ENCODE measurements at regions not wholly inside any gene's neighbourhood (a gene's known extent, or its start where the extent isn't known, plus 50 kb on each side); places are given as distances from the start of the nearest gene placed in this dataset.
"Not testable (repeated sequence)": the region's sequence is repeated elsewhere in the genome, so short reads cannot be mapped to it uniquely, and the experiment has no call there.

GRCh38 chr16:16448423-16448822 lies 69.5 kb downstream of the NPIPA7 start:
- not testable (repeated sequence) for H3K27me3 ChIP-seq

DNA sequence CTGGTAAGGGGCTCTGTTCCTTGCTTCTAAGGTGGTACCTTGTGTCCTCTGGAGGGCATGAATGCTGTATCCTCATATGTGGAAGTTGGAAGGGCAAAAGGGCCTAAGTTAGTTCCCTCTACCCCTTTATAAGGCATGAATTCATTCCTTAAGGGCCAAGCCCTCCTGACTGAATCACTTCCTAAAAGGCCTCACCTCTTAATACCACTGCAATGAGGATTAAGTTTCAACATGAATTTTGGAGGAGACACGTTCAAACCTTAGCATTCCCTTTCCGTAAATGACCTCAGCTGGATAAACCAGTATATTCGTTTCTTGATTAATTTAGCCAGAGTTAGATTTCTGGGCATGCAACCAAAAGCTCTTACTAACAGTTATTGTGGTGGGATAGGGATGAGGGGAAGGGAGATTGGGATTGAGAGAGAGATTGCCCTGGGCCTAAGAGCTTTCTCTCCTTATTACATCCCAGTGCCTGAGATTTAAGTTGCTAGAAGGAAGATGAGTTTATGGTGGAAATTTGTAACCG lies 70.8 kb downstream of the NPIPA7 start:
- H3K27ac ChIP-seq, result not testable (repeated sequence)

More at GRCh38 chr16:16448423-16448822, 69.5 kb downstream of the NPIPA7 start:
- H3K27ac ChIP-seq; H3K9me3 ChIP-seq; ATAC-seq; DNase-seq; H3K4me3 ChIP-seq; H3K4me1 ChIP-seq; H3K36me3 ChIP-seq; intact Hi-C loops (cut with DNase I): not testable (repeated sequence)

GRCh38 chr16:16451721-16452410 lies 72.9 kb downstream of the NPIPA7 start:
- H3K9me3 ChIP-seq; H3K27me3 ChIP-seq; H3K4me3 ChIP-seq; ATAC-seq; H3K27ac ChIP-seq; DNase-seq; H3K4me1 ChIP-seq; H3K36me3 ChIP-seq; intact Hi-C loops (cut with DNase I): not testable (repeated sequence)

More for the DNA sequence above, 70.8 kb downstream of the NPIPA7 start:
- H3K9me3 ChIP-seq; ATAC-seq; H3K4me1 ChIP-seq; H3K36me3 ChIP-seq; DNase-seq; intact Hi-C loops (cut with DNase I); H3K27me3 ChIP-seq; H3K4me3 ChIP-seq: not testable (repeated sequence)

- H3K9me3 ChIP-seq; H3K27me3 ChIP-seq; H3K4me3 ChIP-seq; H3K4me1 ChIP-seq; DNase-seq; H3K27ac ChIP-seq; H3K36me3 ChIP-seq; intact Hi-C loops (cut with DNase I); ATAC-seq: not testable (repeated sequence)
These were observed 79.6 kb downstream of the NPIPA7 start for GRCh38 chr16:16458579-16458978.

DNA sequence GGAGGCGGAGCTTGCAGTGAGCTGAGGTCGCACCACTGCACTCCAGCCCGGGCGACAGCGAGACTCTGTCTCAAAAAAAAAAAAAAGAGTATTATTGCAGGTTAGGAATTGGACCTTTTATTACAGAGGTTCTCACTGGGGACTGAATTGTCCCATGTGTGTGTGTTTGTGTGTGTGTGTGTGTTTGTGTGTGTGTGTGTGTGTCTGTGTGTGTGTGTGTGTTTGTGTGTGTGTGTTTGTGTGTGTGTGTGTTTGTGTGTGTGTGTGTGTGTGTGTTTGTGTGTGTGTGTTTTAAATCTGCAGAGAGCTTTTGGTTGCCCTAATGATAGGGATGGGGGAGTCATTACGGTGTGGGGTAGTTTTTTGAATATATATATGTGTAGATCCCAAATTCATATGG lies 84.9 kb downstream of the NPIPA7 start:
- H3K9me3 ChIP-seq; intact Hi-C loops (cut with DNase I); H3K4me1 ChIP-seq: not testable (repeated sequence)

GRCh38 chr16:16488919-16489318 lies 110.0 kb downstream of the NPIPA7 start:
- H3K4me3 ChIP-seq; H3K27ac ChIP-seq; H3K27me3 ChIP-seq; ATAC-seq; H3K4me1 ChIP-seq; DNase-seq; H3K9me3 ChIP-seq; intact Hi-C loops (cut with DNase I); H3K36me3 ChIP-seq: not testable (repeated sequence)

More for the DNA sequence above, 84.9 kb downstream of the NPIPA7 start:
- not testable (repeated sequence) for DNase-seq, ATAC-seq, H3K27me3 ChIP-seq, H3K4me3 ChIP-seq, H3K27ac ChIP-seq, H3K36me3 ChIP-seq

- H3K9me3 ChIP-seq; DNase-seq; intact Hi-C loops (cut with DNase I); H3K27ac ChIP-seq; H3K4me3 ChIP-seq; H3K4me1 ChIP-seq; H3K36me3 ChIP-seq; H3K27me3 ChIP-seq; ATAC-seq: not testable (repeated sequence)
These were observed 110.5 kb downstream of the NPIPA7 start for GRCh38 chr16:16489466-16489865.

- not testable (repeated sequence) for ATAC-seq
These were observed 115.2 kb downstream of the NPIPA7 start for GRCh38 chr16:16494114-16494513.

DNA sequence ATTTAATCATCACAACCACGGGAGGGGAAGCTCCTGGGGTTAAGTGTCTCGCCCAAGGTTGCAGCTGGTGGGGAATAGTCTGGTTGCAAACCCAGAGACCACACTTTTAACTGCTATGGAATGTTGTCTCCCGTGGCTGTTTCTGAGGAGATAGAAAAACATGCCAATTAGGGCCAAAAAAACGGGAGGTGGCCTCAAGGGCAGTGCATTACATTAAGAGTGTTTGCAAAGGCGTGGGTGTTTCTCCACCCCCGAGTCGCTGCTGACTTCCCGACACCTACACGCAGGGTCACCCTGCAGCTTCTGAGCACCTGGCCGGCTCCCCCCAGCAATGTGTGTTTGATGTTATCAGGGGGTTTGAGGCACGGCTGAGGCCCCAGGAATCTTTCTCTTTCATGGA lies 116.1 kb downstream of the NPIPA7 start:
- intact Hi-C loops (cut with DNase I); H3K4me1 ChIP-seq; H3K36me3 ChIP-seq; DNase-seq; H3K9me3 ChIP-seq; H3K27ac ChIP-seq; H3K27me3 ChIP-seq; H3K4me3 ChIP-seq; ATAC-seq: not testable (repeated sequence)

More at GRCh38 chr16:16494114-16494513, 115.2 kb downstream of the NPIPA7 start:
- H3K36me3 ChIP-seq; DNase-seq; H3K9me3 ChIP-seq; H3K4me1 ChIP-seq; intact Hi-C loops (cut with DNase I); H3K27ac ChIP-seq; H3K4me3 ChIP-seq; H3K27me3 ChIP-seq: not testable (repeated sequence)

DNA sequence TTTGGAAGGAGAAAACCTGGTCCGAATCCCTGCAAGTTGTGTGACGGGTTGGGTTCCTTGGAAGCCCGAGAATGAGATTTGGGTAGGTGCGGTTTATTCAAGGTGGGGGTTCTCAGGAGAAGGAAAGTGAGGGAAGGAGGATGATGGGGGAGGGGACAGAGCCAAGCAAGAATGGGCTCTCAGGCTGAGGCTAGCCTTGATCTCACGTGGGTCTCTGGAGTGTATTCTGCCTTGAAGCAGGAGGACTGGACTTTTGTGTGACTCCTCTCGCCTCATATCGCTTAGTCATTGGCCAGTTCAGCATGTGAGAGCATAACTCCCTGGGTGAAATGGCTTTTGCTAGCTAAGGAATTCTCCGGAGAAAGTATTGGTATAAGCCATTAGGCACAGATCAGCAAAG lies 120.9 kb downstream of the NPIPA7 start:
- ATAC-seq; H3K4me3 ChIP-seq; H3K9me3 ChIP-seq; DNase-seq; intact Hi-C loops (cut with DNase I); H3K4me1 ChIP-seq; H3K27me3 ChIP-seq; H3K27ac ChIP-seq; H3K36me3 ChIP-seq: not testable (repeated sequence)

DNA sequence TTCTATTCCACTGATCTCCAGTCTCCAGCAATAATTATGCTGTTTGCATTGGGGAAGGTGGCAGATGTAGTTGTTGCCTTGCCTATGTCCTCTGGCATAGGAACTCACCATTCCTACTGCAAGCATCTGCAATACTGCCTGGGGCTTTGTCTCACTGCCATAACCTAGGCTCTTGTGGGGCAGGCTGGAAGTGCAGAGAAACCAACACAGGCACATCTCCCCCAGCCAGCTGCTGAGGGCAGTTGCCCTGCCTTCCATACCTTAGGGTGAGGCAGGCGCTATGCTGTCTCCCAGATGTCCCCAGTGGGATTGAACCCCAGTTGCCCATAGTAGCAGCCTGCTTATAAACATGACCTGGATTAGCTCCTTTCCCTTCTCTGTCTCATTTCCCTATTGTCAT lies 128.1 kb downstream of the NPIPA7 start:
- H3K4me3 ChIP-seq; H3K9me3 ChIP-seq; H3K36me3 ChIP-seq; H3K27ac ChIP-seq; H3K27me3 ChIP-seq; DNase-seq; intact Hi-C loops (cut with DNase I); ATAC-seq; H3K4me1 ChIP-seq: not testable (repeated sequence)

DNA sequence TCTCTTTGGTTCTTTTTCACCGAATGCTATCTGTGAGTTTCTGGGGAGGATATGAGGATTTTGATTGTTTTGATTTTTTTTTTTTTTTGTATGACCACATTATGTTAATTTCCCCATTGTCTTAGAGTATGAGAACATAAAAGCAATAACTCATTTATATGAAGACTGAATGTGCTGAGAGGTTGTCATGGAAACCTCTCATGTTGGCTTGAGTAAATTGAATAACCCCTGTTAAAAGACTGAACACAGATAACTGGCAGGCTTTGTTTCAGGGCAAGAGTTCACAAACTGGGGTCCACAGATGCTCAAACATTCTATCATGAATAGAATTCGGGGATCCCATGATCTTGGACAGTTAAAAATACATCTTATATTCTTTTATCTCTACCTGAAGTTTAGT lies 129.4 kb downstream of the NPIPA7 start:
- not testable (repeated sequence) for ATAC-seq

DNA sequence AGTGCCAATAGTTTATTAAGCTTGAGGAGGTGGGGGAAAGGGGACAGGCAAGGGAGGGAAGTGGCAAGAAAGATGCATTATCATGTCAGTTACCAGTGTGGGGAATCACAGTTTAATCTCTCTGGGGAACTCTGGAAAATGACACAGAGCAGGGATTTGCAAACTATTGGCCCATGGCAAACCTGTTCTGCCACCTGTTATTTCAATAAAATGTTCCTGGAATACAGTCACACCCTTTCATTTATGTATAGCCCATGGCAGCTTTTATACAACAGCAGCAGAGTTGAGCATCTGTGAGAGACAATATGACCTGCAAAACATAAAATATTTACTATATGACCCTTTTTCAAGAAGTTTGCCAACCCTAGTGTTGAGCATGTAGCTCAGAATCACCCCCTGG lies 140.5 kb downstream of the NPIPA7 start:
- H3K27me3 ChIP-seq; H3K27ac ChIP-seq; intact Hi-C loops (cut with DNase I); ATAC-seq; H3K4me3 ChIP-seq; H3K36me3 ChIP-seq; H3K9me3 ChIP-seq; H3K4me1 ChIP-seq; DNase-seq: not testable (repeated sequence)

More for the DNA sequence above, 129.4 kb downstream of the NPIPA7 start:
- intact Hi-C loops (cut with DNase I); H3K27me3 ChIP-seq; DNase-seq; H3K9me3 ChIP-seq; H3K4me1 ChIP-seq; H3K36me3 ChIP-seq; H3K27ac ChIP-seq; H3K4me3 ChIP-seq: not testable (repeated sequence)
